IMR-90 (cell line): ENCODE measurements at regions not wholly inside any gene's neighbourhood (a gene's known extent, or its start where the extent isn't known, plus 50 kb on each side); places are given as distances from the start of the nearest gene placed in this dataset.

Experiments
- ATAC-seq: fragments of 200-7000 bp; cut with Tn5 transposase; 2 replicates; pipeline ENCODE4 v1.9.1; 2020; ENCODE audit warnings: low read depth, mild to moderate bottlenecking, moderate library complexity
- BruUV-seq: library from RNA; stranded (reverse); fragments of 400-500 nt; replicated peaks from 2 replicates; lab custom pipeline; 2021; lab: Mats Ljungman, UMichigan
- CTCF ChIA-PET: fragments of 300-600 bp; formaldehyde crosslinking; extraction: SDS; loops from one replicate; lab custom pipeline; 2021; ENCODE audit warnings: antibody characterized with exemption; lab: Yijun Ruan, JAX
- POLR2A ChIA-PET: fragments of 300-600 bp; sonication (Branson Sonifier 250); formaldehyde crosslinking; loops from one replicate; lab custom pipeline; 2022; ENCODE audit warnings: antibody characterized with exemption; ENCODE audit not compliant: unreplicated experiment; lab: Charles Lee
- DNase-seq: peaks from one replicate; pipeline ENCODE4 v3.0.0; 2013
- H2AFZ ChIP-seq: replicated peaks from 2 replicates; pipeline ENCODE3; 2013; ENCODE audit warnings: low read length, mild to moderate bottlenecking; ENCODE audit not compliant: poor library complexity
- H2AK5ac ChIP-seq: 2 replicates; pipeline ENCODE4 v1.6.1; 2013; ENCODE audit warnings: low read depth, low read length, inconsistent platforms
- H2AK9ac ChIP-seq: replicated peaks from 2 replicates; pipeline ENCODE3; 2013; ENCODE audit warnings: mild to moderate bottlenecking, low read depth, low read length, moderate library complexity; ENCODE audit not compliant: poor library complexity
- H2BK120ac ChIP-seq: 2 replicates; pipeline ENCODE4 v1.6.1; 2013; ENCODE audit warnings: low read depth, low read length, inconsistent platforms
- H2BK15ac ChIP-seq: 3 replicates; pipeline ENCODE4 v1.6.1; 2013; ENCODE audit warnings: low read depth, low read length, inconsistent platforms
- H2BK20ac ChIP-seq: 2 replicates; pipeline ENCODE4 v1.6.1; 2013; ENCODE audit warnings: low read depth, mild to moderate bottlenecking, inconsistent platforms, low read length, moderate library complexity
- H2BK5ac ChIP-seq: 2 replicates; pipeline ENCODE4 v1.6.1; 2013; ENCODE audit warnings: mild to moderate bottlenecking, low read depth, low read length, inconsistent platforms; ENCODE audit not compliant: poor library complexity, severe bottlenecking
- H3K14ac ChIP-seq: replicated peaks from 2 replicates; pipeline ENCODE4 v1.6.1; 2013; ENCODE audit warnings: low read depth, low read length, inconsistent platforms
- H3K18ac ChIP-seq: 2 replicates; pipeline ENCODE4 v1.6.1; 2013; ENCODE audit warnings: low read depth, low read length, control low read depth
- H3K23ac ChIP-seq: 2 replicates; pipeline ENCODE4 v1.6.1; 2013; ENCODE audit warnings: low read depth, low read length, inconsistent platforms
- H3K27ac ChIP-seq: 2 replicates; pipeline ENCODE4 v1.5.1; 2013; ENCODE audit warnings: mild to moderate bottlenecking, control low read depth, low read length; ENCODE audit not compliant: insufficient read depth
- H3K27me3 ChIP-seq: 2 replicates; pipeline ENCODE4 v1.6.1; 2013; ENCODE audit warnings: low read length; ENCODE audit not compliant: control insufficient read depth, insufficient read depth
- H3K36me3 ChIP-seq: 2 replicates; pipeline ENCODE4 v1.6.1; 2013; ENCODE audit warnings: low read length, mixed read lengths; ENCODE audit not compliant: control insufficient read depth, insufficient read depth
- H3K4ac ChIP-seq: 2 replicates; pipeline ENCODE4 v1.6.1; 2013; ENCODE audit warnings: low read depth, low read length, inconsistent platforms
- H3K4me1 ChIP-seq: 2 replicates; pipeline ENCODE4 v1.6.1; 2013; ENCODE audit warnings: low read length, mixed read lengths; ENCODE audit not compliant: control insufficient read depth, insufficient read depth
- H3K4me2 ChIP-seq: 2 replicates; pipeline ENCODE4 v1.6.1; 2013; ENCODE audit warnings: low read depth, mild to moderate bottlenecking, control low read depth, low read length, moderate library complexity
- H3K4me3 ChIP-seq: 2 replicates; pipeline ENCODE4 v1.5.1; 2013; ENCODE audit warnings: low read depth, mild to moderate bottlenecking, control low read depth, low read length, moderate library complexity; ENCODE audit not compliant: insufficient read depth
- H3K56ac ChIP-seq: 2 replicates; pipeline ENCODE4 v1.6.1; 2013; ENCODE audit warnings: low read length, inconsistent platforms; ENCODE audit not compliant: insufficient read depth; ENCODE audit errors: extremely low read depth
- H3K79me1 ChIP-seq, 2 experiments: 2 replicates each; pipeline ENCODE4 v1.6.1; 2013; ENCODE audit warnings: low read length in 2 of 2, inconsistent platforms in 1 of 2, low read depth in 1 of 2
- H3K9ac ChIP-seq: 2 replicates; pipeline ENCODE4 v1.6.1; 2013; ENCODE audit warnings: low read depth, low read length, control low read depth
- H3K9me1 ChIP-seq: 2 replicates; pipeline ENCODE4 v1.6.1; 2013; ENCODE audit warnings: low read length, inconsistent platforms; ENCODE audit not compliant: insufficient read depth
- H3K9me3 ChIP-seq: 2 replicates; pipeline ENCODE4 v1.6.1; 2013; ENCODE audit warnings: low read length; ENCODE audit not compliant: control insufficient read depth, insufficient read depth
- H4K20me1 ChIP-seq: 2 replicates; pipeline ENCODE4 v1.6.1; 2013; ENCODE audit warnings: low read length, inconsistent platforms; ENCODE audit not compliant: insufficient read depth
- H4K5ac ChIP-seq: 2 replicates; pipeline ENCODE4 v1.6.1; 2013; ENCODE audit warnings: mild to moderate bottlenecking, low read depth, low read length, control low read depth
- H4K8ac ChIP-seq, 2 experiments: 2 replicates each; pipeline ENCODE4 v1.6.1; 2013; ENCODE audit warnings: low read depth in 2 of 2, low read length in 2 of 2, control low read depth in 1 of 2, inconsistent platforms in 1 of 2
- H4K91ac ChIP-seq: 2 replicates; pipeline ENCODE4 v1.6.1; 2013; ENCODE audit warnings: low read depth, low read length, inconsistent platforms; ENCODE audit not compliant: insufficient read depth
- BHLHE40 ChIP-seq: fragments of 150-350 bp; IDR thresholded peaks from 2 replicates; pipeline ENCODE4 v1.6.1; 2016; ENCODE audit warnings: mild to moderate bottlenecking, low read depth, low read length
- CEBPB ChIP-seq: IDR thresholded peaks from 2 replicates; pipeline ENCODE4 v1.6.1; 2012; ENCODE audit warnings: low read depth, low read length, improper control_type of control experiment
- CHD1 ChIP-seq: IDR thresholded peaks from 2 replicates; pipeline ENCODE4 v1.6.1; 2012; ENCODE audit warnings: low read depth, low read length, improper control_type of control experiment
- FOS ChIP-seq: fragments of 150-350 bp; IDR thresholded peaks from 2 replicates; pipeline ENCODE4 v1.6.1; 2016; ENCODE audit warnings: low read depth, low read length
- MAZ ChIP-seq: IDR thresholded peaks from 2 replicates; pipeline ENCODE4 v1.6.1; 2012; ENCODE audit warnings: low read depth, mild to moderate bottlenecking, low read length, improper control_type of control experiment, moderate library complexity, borderline replicate concordance
- MXI1 ChIP-seq: IDR thresholded peaks from 2 replicates; pipeline ENCODE4 v1.6.1; 2012; ENCODE audit warnings: low read depth, mild to moderate bottlenecking, low read length, moderate library complexity, borderline replicate concordance
- NFE2L2 ChIP-seq: fragments of 150-350 bp; IDR thresholded peaks from 2 replicates; pipeline ENCODE4 v1.6.1; 2016; ENCODE audit warnings: low read depth, mild to moderate bottlenecking, low read length
- POLR2A ChIP-seq: IDR thresholded peaks from 2 replicates; pipeline ENCODE4 v1.6.1; 2012; ENCODE audit warnings: mild to moderate bottlenecking, low read depth, low read length
- RAD21 ChIP-seq: IDR thresholded peaks from 2 replicates; pipeline ENCODE4 v1.6.1; 2012; ENCODE audit warnings: low read length, improper control_type of control experiment
- RCOR1 ChIP-seq: IDR thresholded peaks from 2 replicates; pipeline ENCODE4 v1.6.1; 2012; ENCODE audit warnings: mild to moderate bottlenecking, low read length, improper control_type of control experiment; ENCODE audit not compliant: insufficient replicate concordance
- RFX5 ChIP-seq: IDR thresholded peaks from 2 replicates; pipeline ENCODE4 v1.8.0; 2012; ENCODE audit warnings: low read depth, mild to moderate bottlenecking, low read length, moderate library complexity
- SMC3 ChIP-seq: fragments of 150-350 bp; IDR thresholded peaks from 2 replicates; pipeline ENCODE4 v1.6.1; 2016; ENCODE audit warnings: low read depth, mild to moderate bottlenecking, antibody characterized with exemption, low read length, moderate library complexity
- dilution Hi-C: fragments of 300-500 bp; cut with HindIII; formaldehyde crosslinking; loops from one replicate; pipeline ENCODE4 v1.14.3; 2018; ENCODE audit warnings: low sequenced_read_pairs; ENCODE audit not compliant: unreplicated experiment
- in situ Hi-C: fragments of 300-500 bp; cut with MboI; formaldehyde crosslinking; loops from 3 replicates; pipeline ENCODE4 v1.14.3; 2019; ENCODE audit warnings: low sequenced_read_pairs, inconsistent platforms, mixed read lengths
- intact Hi-C: fragments of 100-400 bp; cut with micrococcal nuclease; formaldehyde crosslinking; loops from 2 replicates; pipeline ENCODE4 v1.10.0; 2022
- TF ChIP-seq, protein P1 (sequence below): fragments of 150-350 bp; IDR thresholded peaks from 2 replicates; pipeline ENCODE4 v1.6.1; 2017; ENCODE audit warnings: mild to moderate bottlenecking, antibody characterized with exemption, low read length, low read depth
- TF ChIP-seq, protein P2 (sequence below): fragments of 150-350 bp; IDR thresholded peaks from 2 replicates; pipeline ENCODE4 v1.6.1; 2016; ENCODE audit warnings: low read depth, mild to moderate bottlenecking, low read length, moderate library complexity, borderline replicate concordance
- TF ChIP-seq, protein P3 (sequence below): conservative IDR thresholded peaks from 2 replicates; pipeline ENCODE4 v1.5.1; 2012; ENCODE audit warnings: mild to moderate bottlenecking, low read depth, low read length, improper control_type of control experiment

DNA sequence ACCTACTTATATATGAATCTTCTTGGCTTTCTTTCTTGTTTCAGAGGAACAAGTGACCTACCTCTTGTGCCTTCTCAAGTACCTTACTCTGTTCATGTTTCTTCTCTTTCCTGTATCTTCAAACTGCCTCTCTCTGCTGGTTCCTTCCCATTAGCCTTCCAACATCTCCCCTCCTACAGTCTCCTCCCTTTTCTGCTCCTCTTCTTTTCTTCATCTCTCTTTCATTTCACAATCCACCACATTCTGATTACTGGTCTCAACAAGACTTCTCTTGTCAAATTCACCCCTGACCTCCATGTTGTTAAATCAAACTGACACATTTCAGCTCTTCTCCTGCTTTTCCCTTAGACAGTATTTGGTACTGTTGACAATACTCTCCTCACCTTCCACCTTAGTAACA is 95.6 kb downstream of the BRMS1L start:
- Histone ChIP-seq H4K20me1 (no peaks in the 10 kb centered on the region), H2BK15ac (no peak overlapping the region), H3K9me1 (no peaks in the 10 kb centered on the region), H3K4me2 (no peak overlapping the region), H3K23ac (no peak overlapping the region), H2BK20ac (no peak overlapping the region), H3K4ac (no peak overlapping the region), H2AK9ac (no peak overlapping the region), H2AK5ac (no peak overlapping the region), H3K79me1 (no peaks in the 10 kb centered on the region), H3K4me1 (no peaks in the 10 kb centered on the region), H3K18ac (no peak overlapping the region), H4K91ac (no peak overlapping the region), H2BK5ac (no peak overlapping the region), H3K14ac (no peak overlapping the region), H2AFZ (no peak overlapping the region), H2BK120ac (no peak overlapping the region), H4K8ac (no peak overlapping the region), H3K27ac (no peak overlapping the region), H3K4me3 (no peak overlapping the region), H3K36me3 (no peaks in the 10 kb centered on the region), H4K5ac (no peak overlapping the region), H3K9me3 (no peaks in the 10 kb centered on the region), H3K9ac (no peak overlapping the region), H3K27me3 (0 out of 2 replicates have a peak, but pooled peaks cover 1% of the 10 kb centered on the region), H3K56ac (no peak overlapping the region)
- ATAC-seq (no peak), DNase-seq (no peak)
- ChIA-PET POLR2A (no interaction called here), CTCF (no interaction called here)
- BruUV-seq = no TSS peak
- in situ Hi-C loops (no loop called here), intact Hi-C loops (no loop called here), dilution Hi-C loops (no loop called here)
- TF ChIP-seq SMC3 = no peak
- TF ChIP-seq RAD21 = no peak
- no peak for TF ChIP-seq NFE2L2
- no peak for TF ChIP-seq MXI1
- TF ChIP-seq, protein P1, sequence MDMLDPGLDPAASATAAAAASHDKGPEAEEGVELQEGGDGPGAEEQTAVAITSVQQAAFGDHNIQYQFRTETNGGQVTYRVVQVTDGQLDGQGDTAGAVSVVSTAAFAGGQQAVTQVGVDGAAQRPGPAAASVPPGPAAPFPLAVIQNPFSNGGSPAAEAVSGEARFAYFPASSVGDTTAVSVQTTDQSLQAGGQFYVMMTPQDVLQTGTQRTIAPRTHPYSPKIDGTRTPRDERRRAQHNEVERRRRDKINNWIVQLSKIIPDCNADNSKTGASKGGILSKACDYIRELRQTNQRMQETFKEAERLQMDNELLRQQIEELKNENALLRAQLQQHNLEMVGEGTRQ = no peak
- TF ChIP-seq FOS = no peak
- TF ChIP-seq RCOR1 = no peak
- no peak for TF ChIP-seq MAZ
- TF ChIP-seq, protein P2, sequence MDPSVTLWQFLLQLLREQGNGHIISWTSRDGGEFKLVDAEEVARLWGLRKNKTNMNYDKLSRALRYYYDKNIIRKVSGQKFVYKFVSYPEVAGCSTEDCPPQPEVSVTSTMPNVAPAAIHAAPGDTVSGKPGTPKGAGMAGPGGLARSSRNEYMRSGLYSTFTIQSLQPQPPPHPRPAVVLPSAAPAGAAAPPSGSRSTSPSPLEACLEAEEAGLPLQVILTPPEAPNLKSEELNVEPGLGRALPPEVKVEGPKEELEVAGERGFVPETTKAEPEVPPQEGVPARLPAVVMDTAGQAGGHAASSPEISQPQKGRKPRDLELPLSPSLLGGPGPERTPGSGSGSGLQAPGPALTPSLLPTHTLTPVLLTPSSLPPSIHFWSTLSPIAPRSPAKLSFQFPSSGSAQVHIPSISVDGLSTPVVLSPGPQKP = no peak
- TF ChIP-seq POLR2A = no peak
- no peak for TF ChIP-seq BHLHE40
- no peak for TF ChIP-seq RFX5
- TF ChIP-seq CEBPB = no peak
- TF ChIP-seq CHD1 = no peak
- TF ChIP-seq, protein P3, sequence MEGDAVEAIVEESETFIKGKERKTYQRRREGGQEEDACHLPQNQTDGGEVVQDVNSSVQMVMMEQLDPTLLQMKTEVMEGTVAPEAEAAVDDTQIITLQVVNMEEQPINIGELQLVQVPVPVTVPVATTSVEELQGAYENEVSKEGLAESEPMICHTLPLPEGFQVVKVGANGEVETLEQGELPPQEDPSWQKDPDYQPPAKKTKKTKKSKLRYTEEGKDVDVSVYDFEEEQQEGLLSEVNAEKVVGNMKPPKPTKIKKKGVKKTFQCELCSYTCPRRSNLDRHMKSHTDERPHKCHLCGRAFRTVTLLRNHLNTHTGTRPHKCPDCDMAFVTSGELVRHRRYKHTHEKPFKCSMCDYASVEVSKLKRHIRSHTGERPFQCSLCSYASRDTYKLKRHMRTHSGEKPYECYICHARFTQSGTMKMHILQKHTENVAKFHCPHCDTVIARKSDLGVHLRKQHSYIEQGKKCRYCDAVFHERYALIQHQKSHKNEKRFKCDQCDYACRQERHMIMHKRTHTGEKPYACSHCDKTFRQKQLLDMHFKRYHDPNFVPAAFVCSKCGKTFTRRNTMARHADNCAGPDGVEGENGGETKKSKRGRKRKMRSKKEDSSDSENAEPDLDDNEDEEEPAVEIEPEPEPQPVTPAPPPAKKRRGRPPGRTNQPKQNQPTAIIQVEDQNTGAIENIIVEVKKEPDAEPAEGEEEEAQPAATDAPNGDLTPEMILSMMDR = no peak
